Adrenal gland (tissue), 9 donors: ENCODE measurements at regions not wholly inside any gene's neighbourhood (a gene's known extent, or its start where the extent isn't known, plus 50 kb on each side); places are given as distances from the start of the nearest gene placed in this dataset.

Source experiments
- DNase-seq, 7 donors: peaks; one replicate each; pipeline ENCODE4 v3.0.0-alpha.2; 2019 to 2020
- H3K27ac ChIP-seq, 5 donors: fragments of 200-600 bp; sonication (generic) in 4 of 5; 1 replicate in 3 of 5; 2 replicates in 2 of 5; pipeline versions ENCODE4 v1.5.1 to v1.8.0; 2016 to 2020; ENCODE audit warnings: mild to moderate bottlenecking in 1 of 5
- H3K27me3 ChIP-seq: fragments of 200-600 bp; 2 replicates; pipeline ENCODE4 v1.8.0; 2021
- H3K36me3 ChIP-seq, 2 donors: fragments of 200-600 bp; replicated peaks in 1 of 2; 1 replicate in 1 of 2; 2 replicates in 1 of 2; pipeline versions ENCODE4 v1.5.1 to v1.8.0; 2018 to 2022
- H3K4me1 ChIP-seq, 2 donors: fragments of 200-600 bp; replicated peaks in 1 of 2; 1 replicate in 1 of 2; 2 replicates in 1 of 2; pipeline versions ENCODE4 v1.5.1 to v1.8.0; 2018 to 2021
- H3K4me3 ChIP-seq, 4 donors: fragments of 200-600 bp; sonication (generic) in 3 of 4; one replicate each; pipeline ENCODE4 v1.5.1; 2016 to 2018
- H3K9me3 ChIP-seq, 3 donors: fragments of 200-600 bp; sonication (generic) in 1 of 3; replicated peaks in 1 of 3; 1 replicate in 2 of 3; 2 replicates in 1 of 3; pipeline versions ENCODE4 v1.5.1 to v1.8.0; 2016 to 2021
- POLR2A ChIP-seq, 2 donors: fragments of 450-650 bp; IDR thresholded peaks; one replicate each; pipeline ENCODE4 v1.6.1; 2017; ENCODE audit warnings: antibody characterized with exemption in 2 of 2, mild to moderate bottlenecking in 2 of 2, moderate library complexity in 1 of 2
- WGBS, 4 donors: extraction: QIAGEN DNeasy Blood & Tissue Kit in 2 of 4; methylation state at CpG; one replicate each; pipeline versions ENCODE4 v1.1.5 to v1.1.7; 2013 to 2017; 5-methylcytosine and 5-hydroxymethylcytosine counted together
- intact Hi-C, 2 donors: fragments of 100-400 bp; cut with DNase I; formaldehyde crosslinking; loops; one replicate each; pipeline versions ENCODE4 v1.14.1 to v1.15.0; 2022 to 2023
- TF ChIP-seq, protein P1 (sequence below), 6 experiments: fragments of 450-650 bp in 4 of 6; fragments of 200-600 bp in 2 of 6; sonication (generic) in 1 of 6; IDR thresholded peaks; 1 replicate in 5 of 6; 2 replicates in 1 of 6; pipeline versions ENCODE4 v1.5.1 to v1.8.0; 2016 to 2021; ENCODE audit warnings: antibody characterized with exemption in 6 of 6, mild to moderate bottlenecking in 2 of 6, moderate library complexity in 1 of 6
- donor health status: healthy with polysubstance abuse.
- donor health status: Bipolar disorder and iron deficiency.
- donor health status: DM: yes; HTN: yes; CAD: no.
- donor health status: DM: no; HTN: no; CAD: no.
- donor health status: DM: no; HTN: no; CAD: no.

DNA sequence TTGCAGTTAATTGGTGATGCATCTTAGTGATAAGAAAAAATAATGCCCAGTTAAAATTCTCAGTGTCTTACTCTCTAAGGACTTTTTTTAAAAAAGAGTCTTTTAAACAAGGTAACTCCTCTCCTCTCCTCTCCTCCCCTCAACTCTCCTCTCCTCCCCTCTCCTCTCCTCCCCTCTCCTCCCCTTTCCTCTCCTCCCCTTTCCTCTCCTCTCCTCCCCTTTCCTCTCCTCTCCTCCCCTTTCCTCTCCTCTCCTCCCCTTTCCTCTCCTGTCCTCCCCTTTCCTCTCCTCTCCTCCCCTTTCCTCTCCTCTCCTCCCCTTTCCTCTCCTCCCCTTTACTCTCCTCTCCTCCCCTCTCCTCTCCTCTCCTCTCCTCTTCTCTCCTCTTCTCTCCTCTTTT lies 675.9 kb upstream of the RBFOX1 start:
- no peak for DNase-seq
- intact Hi-C loops, result no loop called here
- no peak overlapping the region for H3K4me3 ChIP-seq
- H3K9me3 ChIP-seq, result no peaks in the 10 kb centered on the region
- no peaks in the 10 kb centered on the region for H3K27me3 ChIP-seq
- H3K4me1 ChIP-seq, result no peaks in the 10 kb centered on the region
- no peak overlapping the region for H3K27ac ChIP-seq
- TF ChIP-seq, protein P1, sequence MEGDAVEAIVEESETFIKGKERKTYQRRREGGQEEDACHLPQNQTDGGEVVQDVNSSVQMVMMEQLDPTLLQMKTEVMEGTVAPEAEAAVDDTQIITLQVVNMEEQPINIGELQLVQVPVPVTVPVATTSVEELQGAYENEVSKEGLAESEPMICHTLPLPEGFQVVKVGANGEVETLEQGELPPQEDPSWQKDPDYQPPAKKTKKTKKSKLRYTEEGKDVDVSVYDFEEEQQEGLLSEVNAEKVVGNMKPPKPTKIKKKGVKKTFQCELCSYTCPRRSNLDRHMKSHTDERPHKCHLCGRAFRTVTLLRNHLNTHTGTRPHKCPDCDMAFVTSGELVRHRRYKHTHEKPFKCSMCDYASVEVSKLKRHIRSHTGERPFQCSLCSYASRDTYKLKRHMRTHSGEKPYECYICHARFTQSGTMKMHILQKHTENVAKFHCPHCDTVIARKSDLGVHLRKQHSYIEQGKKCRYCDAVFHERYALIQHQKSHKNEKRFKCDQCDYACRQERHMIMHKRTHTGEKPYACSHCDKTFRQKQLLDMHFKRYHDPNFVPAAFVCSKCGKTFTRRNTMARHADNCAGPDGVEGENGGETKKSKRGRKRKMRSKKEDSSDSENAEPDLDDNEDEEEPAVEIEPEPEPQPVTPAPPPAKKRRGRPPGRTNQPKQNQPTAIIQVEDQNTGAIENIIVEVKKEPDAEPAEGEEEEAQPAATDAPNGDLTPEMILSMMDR (IDR thresholded peaks at IDR 0.05), result no peak
- TF ChIP-seq POLR2A (IDR thresholded peaks at IDR 0.05), result no peak
- H3K36me3 ChIP-seq, result no peaks in the 10 kb centered on the region

DNA sequence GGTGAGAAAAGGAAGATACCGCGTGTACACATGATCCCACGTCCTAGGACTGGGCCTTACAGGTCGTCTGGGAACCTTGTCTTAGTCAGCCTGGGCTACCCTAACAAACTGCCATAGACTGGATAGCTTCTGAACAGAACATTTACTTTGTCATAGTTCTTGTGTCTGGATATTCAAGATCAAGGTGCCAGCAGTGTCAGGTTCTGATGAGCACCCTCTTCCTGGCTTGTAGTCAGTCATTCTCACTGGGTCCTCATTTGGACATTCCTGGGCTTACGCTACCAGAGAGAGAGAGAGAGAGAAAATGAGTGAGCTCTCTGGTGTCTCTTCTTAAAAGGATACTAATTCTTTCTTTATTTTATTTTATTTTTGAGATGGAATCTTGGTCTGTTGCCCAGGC lies 685.8 kb upstream of the RBFOX1 start:
- peaks cover 5% of the 10 kb centered on the region for H3K27me3 ChIP-seq
- DNase-seq, result no peak
- intact Hi-C loops, result loop anchor here in 1 of 2 donors (5.0 kb wide), 1 partner anchor 1405 kb away; no protein-coding TSS in a partner anchor

DNA sequence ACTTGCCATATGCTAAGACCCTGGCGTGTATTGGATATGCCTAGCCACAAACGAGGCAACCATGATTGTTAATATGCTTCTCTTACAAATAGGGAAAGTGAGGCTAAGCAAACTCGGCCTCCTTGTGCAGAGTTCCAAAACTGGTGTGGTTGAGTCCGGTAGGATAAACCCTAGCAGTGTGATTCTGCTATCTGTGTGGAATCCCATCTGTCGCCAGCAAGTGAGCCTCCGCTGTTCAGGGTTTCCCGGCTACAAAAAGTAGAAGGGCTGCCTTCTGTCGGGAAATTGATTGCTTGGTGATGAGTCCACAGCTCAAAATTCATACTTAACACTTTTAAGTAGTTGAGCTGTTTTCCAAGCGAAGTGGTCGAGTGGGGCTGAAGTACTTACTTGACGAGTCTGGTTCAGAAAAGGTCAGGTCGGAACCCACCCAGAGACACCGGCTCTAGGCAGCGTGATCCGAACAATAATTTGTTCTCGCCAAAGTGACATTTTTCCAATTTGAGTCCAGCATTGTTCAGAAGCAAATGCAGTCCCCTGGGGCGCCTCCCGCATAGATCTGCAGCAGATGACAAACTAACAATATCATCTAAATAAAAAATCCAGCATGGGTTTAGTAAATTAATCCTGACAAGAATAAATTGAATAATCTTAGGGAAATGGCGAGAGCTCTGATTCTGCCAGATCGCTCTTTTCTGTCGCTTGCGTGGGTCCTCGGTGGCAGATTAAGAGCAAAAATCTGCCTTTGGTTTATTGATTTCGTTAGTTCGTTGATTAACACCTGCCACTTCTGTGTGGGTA lies 686.7 kb upstream of the RBFOX1 start:
- Histone ChIP-seq H3K27ac (no peak overlapping the region), H3K4me1 (no peaks in the 10 kb centered on the region), H3K36me3 (no peaks in the 10 kb centered on the region), H3K27me3 (peaks cover 7% of the 10 kb centered on the region), H3K4me3 (no peak overlapping the region), H3K9me3 (no peaks in the 10 kb centered on the region)
- no peak for DNase-seq
- WGBS, 4 donors, result 70 to 74% (median 72%) methylated on average over 25 of the region's 25 CpGs
- TF ChIP-seq, protein P1 (IDR thresholded peaks at IDR 0.05), result no peak
- no peak for TF ChIP-seq POLR2A (IDR thresholded peaks at IDR 0.05)
- intact Hi-C loops, result loop anchor here in 1 of 2 donors (5.0 kb wide), 1 partner anchor 1404 kb away; no protein-coding TSS in a partner anchor

More for the DNA sequence above, 685.8 kb upstream of the RBFOX1 start:
- Histone ChIP-seq H3K4me1 (no peaks in the 10 kb centered on the region), H3K9me3 (no peaks in the 10 kb centered on the region), H3K4me3 (no peak overlapping the region), H3K27ac (no peak overlapping the region), H3K36me3 (no peaks in the 10 kb centered on the region)
- 62 to 77% (median 73%) methylated on average over 5 of the region's 5 CpGs for WGBS, 4 donors
- TF ChIP-seq, protein P1 (IDR thresholded peaks at IDR 0.05), result no peak
- TF ChIP-seq POLR2A (IDR thresholded peaks at IDR 0.05), result no peak

DNA sequence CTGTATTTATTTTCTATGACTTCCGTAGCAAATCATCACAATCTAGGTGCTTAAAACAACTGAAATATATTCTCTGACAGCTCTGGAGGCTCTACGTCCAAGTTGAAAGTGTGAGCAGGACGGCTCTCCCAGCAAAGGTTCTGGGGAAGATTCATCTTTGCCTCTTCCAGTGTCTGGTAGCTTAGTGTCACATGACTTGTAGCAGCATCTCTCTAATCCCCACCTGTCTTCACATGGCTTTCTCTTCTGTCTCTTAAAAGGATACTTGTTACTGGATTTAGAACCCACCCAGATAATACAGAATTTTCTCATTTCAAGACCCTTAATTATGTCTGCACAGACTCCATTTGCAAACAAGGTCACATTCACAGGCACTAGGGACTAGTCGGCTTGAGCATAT lies 687.7 kb upstream of the RBFOX1 start:
- Histone ChIP-seq H3K27me3 (peaks cover 7% of the 10 kb centered on the region), H3K36me3 (no peaks in the 10 kb centered on the region), H3K9me3 (no peaks in the 10 kb centered on the region), H3K4me3 (no peak overlapping the region), H3K27ac (no peak overlapping the region), H3K4me1 (no peaks in the 10 kb centered on the region)
- WGBS, 4 donors, result 51 to 67% (median 54%) methylated on average over 4 of the region's 4 CpGs
- TF ChIP-seq, protein P1 (IDR thresholded peaks at IDR 0.05), result no peak
- no peak for TF ChIP-seq POLR2A (IDR thresholded peaks at IDR 0.05)
- DNase-seq, result no peak
- intact Hi-C loops, result loop anchor here in 1 of 2 donors (5.0 kb wide), 1 partner anchor 1403 kb away; no protein-coding TSS in a partner anchor
